ENCODE measurements at regions not wholly inside any gene's neighbourhood (a gene's known extent, or its start where the extent isn't known, plus 50 kb on each side); places are given as distances from the start of the nearest gene placed in this dataset.
A peak's percentile ranks its signal among the peaks of the same experiment; 100 is the strongest.

DNA sequence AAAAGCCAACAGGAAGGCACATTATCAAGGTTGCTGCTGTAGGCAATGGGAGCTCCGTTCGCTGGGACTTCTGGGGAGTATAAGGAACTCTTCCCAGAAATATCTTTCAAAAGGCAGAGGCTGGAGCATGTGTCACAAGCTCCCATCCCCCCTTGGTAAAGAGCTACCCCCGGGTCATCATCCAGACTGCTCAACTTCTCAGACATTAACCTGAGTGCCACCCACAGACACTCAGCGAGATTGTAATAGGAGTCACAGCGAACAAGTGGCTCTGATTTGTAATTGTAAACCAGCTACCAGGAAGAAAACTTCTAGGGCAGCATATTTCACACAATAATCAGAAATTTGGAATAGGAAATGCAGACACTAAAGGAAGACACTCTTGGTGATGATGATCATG is 290.2 kb upstream of the PARD3B start:
- Histone ChIP-seq H3K4me1 (peaks cover 0 to 8% (median under 1%) of the 10 kb centered on the region in 4 donors), H3K4me3 (no peak overlapping the region), H3K36me3 (no peaks in the 10 kb centered on the region), H3K27me3 (no peaks in the 10 kb centered on the region), H3K9me3 (no peaks in the 10 kb centered on the region), H3K27ac (no peak overlapping the region)
- intact Hi-C loops (cut with DNase I; ENCODE audit: low total_unique reads), result no loop called here
- 85 to 92% (median 87%) methylated on average over 5 of the region's 5 CpGs for WGBS, 5 donors
- no peak for DNase-seq
- TF ChIP-seq EP300 (IDR thresholded peaks at IDR 0.05), result no peak
- no peak for TF ChIP-seq POLR2AphosphoS5 (IDR thresholded peaks at IDR 0.05)
- TF ChIP-seq, protein P1, sequence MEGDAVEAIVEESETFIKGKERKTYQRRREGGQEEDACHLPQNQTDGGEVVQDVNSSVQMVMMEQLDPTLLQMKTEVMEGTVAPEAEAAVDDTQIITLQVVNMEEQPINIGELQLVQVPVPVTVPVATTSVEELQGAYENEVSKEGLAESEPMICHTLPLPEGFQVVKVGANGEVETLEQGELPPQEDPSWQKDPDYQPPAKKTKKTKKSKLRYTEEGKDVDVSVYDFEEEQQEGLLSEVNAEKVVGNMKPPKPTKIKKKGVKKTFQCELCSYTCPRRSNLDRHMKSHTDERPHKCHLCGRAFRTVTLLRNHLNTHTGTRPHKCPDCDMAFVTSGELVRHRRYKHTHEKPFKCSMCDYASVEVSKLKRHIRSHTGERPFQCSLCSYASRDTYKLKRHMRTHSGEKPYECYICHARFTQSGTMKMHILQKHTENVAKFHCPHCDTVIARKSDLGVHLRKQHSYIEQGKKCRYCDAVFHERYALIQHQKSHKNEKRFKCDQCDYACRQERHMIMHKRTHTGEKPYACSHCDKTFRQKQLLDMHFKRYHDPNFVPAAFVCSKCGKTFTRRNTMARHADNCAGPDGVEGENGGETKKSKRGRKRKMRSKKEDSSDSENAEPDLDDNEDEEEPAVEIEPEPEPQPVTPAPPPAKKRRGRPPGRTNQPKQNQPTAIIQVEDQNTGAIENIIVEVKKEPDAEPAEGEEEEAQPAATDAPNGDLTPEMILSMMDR (IDR thresholded peaks at IDR 0.05), result no peak
- TF ChIP-seq POLR2A (IDR thresholded peaks at IDR 0.05), result no peak

DNA sequence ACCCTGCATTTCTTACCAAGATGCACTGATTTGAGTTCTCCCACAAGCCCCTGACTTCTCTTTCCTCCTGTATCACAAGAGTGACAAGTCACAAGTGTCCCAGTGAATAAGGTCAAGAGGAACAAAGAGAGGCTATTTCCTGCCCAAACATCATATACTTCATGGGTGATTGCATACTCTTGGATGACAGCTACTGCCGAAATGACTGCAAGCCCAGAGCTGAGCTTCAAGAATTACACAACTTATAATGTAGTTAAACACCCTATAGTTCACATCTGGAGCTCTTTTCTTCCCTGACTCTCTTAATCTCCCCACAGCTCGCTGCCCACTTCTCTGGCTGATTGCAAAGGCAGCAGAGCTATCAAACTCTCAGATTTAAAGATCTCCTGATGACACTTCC is 289.7 kb upstream of the PARD3B start:
- Histone ChIP-seq H3K27me3 (no peaks in the 10 kb centered on the region), H3K9me3 (no peaks in the 10 kb centered on the region), H3K36me3 (no peaks in the 10 kb centered on the region), H3K4me1 (peaks cover 0 to 13% (median 3%) of the 10 kb centered on the region in 4 donors), H3K4me3 (no peak overlapping the region), H3K27ac (no peak overlapping the region)
- 62 to 85% (median 76%) methylated on average over 2 of the region's 2 CpGs for WGBS, 5 donors
- DNase-seq, result no peak
- intact Hi-C loops (cut with DNase I; ENCODE audit: low total_unique reads), result no loop called here
- TF ChIP-seq POLR2AphosphoS5 (IDR thresholded peaks at IDR 0.05) (no peak), POLR2A (IDR thresholded peaks at IDR 0.05) (no peak), EP300 (IDR thresholded peaks at IDR 0.05) (no peak)
- TF ChIP-seq, protein P1 (IDR thresholded peaks at IDR 0.05), result no peak

DNA sequence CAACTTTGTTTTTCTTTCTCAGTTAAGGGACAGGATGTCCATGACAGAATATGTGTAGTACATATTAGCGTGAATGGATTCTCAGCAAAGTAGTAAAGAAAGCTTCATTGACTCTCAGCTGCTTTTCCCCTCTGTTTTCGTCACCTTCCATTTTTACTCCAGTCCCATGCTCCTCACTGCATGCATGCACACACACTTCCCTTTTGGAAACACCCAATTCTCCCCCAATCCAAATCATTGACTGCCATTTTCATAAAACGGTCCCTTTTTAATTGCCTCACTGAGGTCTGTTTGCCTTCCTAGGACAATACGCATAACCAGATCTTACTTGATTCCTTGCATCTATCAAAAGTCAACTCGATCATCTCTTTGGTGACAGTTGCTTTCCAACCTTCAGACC is 287.5 kb upstream of the PARD3B start:
- Histone ChIP-seq H3K9me3 (no peaks in the 10 kb centered on the region), H3K4me1 (peaks cover 0 to 20% (median 5%) of the 10 kb centered on the region in 4 donors), H3K27me3 (no peaks in the 10 kb centered on the region), H3K36me3 (no peaks in the 10 kb centered on the region), H3K27ac (no peak overlapping the region), H3K4me3 (no peak overlapping the region)
- intact Hi-C loops (cut with DNase I; ENCODE audit: low total_unique reads), result no loop called here
- 93 to 96% (median 95%) methylated on average over 5 of the region's 5 CpGs for WGBS, 5 donors
- DNase-seq, result no peak
- no peak for TF ChIP-seq POLR2AphosphoS5 (IDR thresholded peaks at IDR 0.05)
- TF ChIP-seq, protein P1 (IDR thresholded peaks at IDR 0.05), result no peak
- TF ChIP-seq POLR2A (IDR thresholded peaks at IDR 0.05), result no peak
- no peak for TF ChIP-seq EP300 (IDR thresholded peaks at IDR 0.05)

DNA sequence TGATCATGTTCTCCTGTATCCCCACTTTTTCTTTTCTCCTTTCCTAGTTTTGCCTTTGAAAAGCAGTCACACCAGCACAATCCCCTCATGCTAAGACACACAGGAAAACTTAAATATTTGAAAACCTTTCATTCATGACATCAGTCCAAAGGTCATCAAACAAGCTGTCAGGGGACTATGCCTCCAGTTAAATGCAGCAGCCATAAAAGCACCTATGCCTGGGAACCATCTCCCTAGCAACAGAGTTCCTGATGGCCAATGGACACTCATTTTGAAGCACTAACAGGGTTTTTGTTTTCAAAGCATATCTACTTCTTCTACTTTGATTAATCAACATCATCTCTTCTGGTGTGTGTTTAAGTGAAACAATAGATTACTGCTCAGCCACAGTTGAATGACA is 286.4 kb upstream of the PARD3B start:
- Histone ChIP-seq H3K9me3 (no peaks in the 10 kb centered on the region), H3K27me3 (no peaks in the 10 kb centered on the region), H3K27ac (no peak overlapping the region), H3K4me1 (peaks cover 0 to 20% (median 5%) of the 10 kb centered on the region in 4 donors), H3K36me3 (no peaks in the 10 kb centered on the region), H3K4me3 (no peak overlapping the region)
- TF ChIP-seq EP300 (IDR thresholded peaks at IDR 0.05) (no peak), POLR2AphosphoS5 (IDR thresholded peaks at IDR 0.05) (no peak), POLR2A (IDR thresholded peaks at IDR 0.05) (no peak)
- TF ChIP-seq, protein P1 (IDR thresholded peaks at IDR 0.05), result no peak
- peak in 1 of 2 donors; percentile 42 for DNase-seq
- intact Hi-C loops (cut with DNase I; ENCODE audit: low total_unique reads), result no loop called here

Measured in stomach (tissue), 8 donors.